ELR (cell line): ENCODE measurements at regions not wholly inside any gene's neighbourhood (a gene's known extent, or its start where the extent isn't known, plus 50 kb on each side); places are given as distances from the start of the nearest gene placed in this dataset.

Experiments used
- DNase-seq: peaks from one replicate; pipeline ENCODE4 v3.0.0-alpha.2; 2015; ENCODE audit warnings: low read depth

GRCh38 chr22:47250995-47251765 is 488.7 kb downstream of the TBC1D22A start:
- no peak for DNase-seq

GRCh38 chr22:47249370-47249928 is 487.0 kb downstream of the TBC1D22A start:
- DNase-seq, result no peak

DNA sequence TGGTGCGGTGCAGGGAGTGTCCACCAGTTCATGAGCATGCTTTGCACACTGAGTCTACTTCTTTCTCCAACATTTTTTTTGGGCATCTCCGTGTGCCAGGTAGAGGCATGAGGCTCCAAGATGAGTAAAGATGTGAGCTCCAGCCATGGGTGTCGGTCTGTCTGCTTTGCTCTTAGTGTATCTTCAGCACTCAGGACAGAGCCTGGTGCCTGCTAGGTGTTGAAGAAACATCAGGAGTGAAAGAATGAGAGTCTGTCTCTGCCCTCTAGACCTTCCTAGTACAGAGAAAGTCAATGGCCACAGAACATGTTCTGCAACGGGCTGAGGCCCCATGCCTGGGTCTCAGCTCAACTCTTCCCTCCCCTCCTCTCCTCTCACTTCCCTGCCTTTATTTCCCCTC is 486.5 kb downstream of the TBC1D22A start:
- no peak for DNase-seq

GRCh38 chr22:47247579-47248240 is 485.3 kb downstream of the TBC1D22A start:
- no peak for DNase-seq

DNA sequence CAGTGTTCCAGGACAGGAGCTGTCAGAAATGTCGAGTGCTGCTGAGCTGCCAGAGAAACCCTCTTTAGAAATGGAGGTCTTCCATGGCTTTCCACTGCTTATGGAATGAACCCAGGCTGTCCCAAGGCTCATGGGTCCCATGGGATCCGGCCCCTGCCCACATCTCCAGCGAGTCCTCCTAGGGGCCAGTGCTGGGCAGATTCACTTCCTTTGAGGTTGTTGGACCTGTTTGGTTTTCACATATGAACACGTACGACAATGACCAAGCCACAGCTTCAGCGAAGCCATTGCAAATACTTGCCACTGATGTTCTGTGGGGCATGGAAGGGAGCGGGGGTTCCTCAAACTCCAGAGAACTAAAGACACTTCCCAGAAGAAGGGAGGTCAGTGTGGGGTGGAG is 483.3 kb downstream of the TBC1D22A start:
- no peak for DNase-seq

GRCh38 chr22:47245286-47245685 is 482.8 kb downstream of the TBC1D22A start:
- DNase-seq, result no peak

DNA sequence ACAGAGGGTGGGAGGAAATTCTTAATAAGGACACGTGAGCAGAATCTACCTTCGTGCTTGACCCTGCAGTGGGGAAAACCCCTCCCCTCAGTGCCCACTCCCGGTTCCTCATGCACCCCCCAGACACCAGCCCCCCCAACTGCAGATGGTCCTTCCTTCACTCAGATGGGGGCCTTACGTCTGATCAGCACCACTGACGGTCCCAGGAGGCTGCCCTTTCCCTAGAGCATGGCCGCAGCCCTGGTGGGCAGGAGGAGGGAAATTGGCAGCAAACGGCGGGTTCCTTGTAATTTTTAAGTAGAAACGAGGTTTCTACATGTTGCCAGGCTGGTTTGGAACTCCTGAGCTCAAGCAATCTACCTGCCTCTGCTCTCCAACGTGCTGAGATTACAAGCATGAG is 477.7 kb downstream of the TBC1D22A start:
- DNase-seq, result no peak

GRCh38 chr22:47239474-47239860 is 477.0 kb downstream of the TBC1D22A start:
- no peak for DNase-seq

DNA sequence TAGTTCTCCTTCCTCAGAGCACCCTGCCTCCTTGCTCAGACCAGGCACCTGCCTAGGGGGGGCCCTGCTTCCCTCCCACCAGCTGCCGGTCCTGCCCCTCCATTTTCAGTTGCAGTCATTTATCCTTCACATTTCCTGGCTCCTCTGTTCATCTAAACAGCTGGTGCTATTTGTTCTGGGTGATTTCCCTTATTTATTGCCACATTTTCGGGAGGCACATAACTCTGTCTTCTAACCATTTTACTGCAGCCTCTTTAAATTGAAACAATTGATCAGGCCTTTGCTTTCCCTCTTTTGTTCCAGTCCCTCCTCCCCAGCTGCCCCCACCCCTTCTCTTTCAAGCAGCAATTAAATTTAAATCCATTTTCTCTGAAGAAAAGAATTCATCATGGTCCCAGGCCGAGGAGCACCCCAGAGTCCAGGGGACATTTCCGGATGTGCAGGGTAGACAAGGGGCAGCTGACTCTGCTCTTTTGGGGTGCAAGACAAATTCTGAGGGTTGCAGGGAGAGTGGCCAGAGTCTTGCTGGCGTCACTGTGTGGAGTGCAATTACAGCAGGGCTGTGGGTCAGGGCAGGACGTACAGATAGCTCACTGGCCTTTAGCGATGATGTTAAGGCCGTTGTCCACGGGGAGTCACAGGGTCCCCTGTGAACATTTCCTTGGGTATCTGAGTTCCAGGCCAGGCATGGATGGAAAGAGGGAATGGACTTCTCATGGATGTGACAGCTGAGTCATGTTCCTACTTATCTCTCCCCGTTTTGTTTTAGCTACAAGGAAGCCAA is 476.4 kb downstream of the TBC1D22A start:
- no peak for DNase-seq

- DNase-seq, result no peak
Measured at GRCh38 chr22:47237890-47238480, 475.5 kb downstream of the TBC1D22A start.

GRCh38 chr22:47236718-47237117 is 474.3 kb downstream of the TBC1D22A start:
- DNase-seq, result no peak

DNA sequence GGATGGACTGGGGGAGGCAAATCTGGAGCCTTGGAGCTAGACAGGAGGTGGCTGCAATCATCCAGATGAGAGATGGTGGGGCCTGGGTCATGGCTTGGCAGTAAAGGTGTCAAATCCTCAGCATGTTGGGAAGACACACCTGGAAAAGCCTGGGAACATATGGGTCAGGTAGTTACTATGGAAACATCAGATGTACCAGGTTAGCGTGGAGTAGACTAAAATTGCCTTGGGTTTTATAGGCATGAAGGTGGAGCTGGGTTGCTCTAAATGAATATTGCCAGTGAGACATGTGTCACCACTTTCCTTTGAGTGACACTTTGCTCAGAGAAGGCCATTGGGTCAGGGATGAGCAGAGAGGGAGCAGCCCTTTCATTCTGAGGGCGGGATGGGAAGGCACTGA is 473.7 kb downstream of the TBC1D22A start:
- no peak for DNase-seq

- DNase-seq, result no peak
Measured at GRCh38 chr22:47233316-47234243, 471.1 kb downstream of the TBC1D22A start.

DNA sequence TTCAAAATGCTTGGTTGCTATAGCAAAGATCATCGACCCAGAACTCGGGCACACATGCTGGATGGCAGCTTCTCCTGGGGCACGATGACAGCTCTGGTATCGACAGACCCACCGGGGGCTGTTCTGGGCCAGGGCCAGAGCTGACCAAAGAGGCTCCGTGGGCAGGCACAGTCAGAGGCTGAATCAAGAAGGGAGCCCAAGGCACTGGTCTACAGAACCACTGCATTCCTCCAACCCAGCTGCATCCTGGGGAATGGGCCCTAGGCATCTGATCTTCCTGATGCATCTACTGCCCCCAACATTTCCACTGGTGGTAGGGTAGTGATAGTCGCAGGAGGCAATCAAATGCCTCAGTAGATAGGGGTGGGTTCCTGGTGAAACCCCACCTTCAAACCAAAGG is 470.3 kb downstream of the TBC1D22A start:
- no peak for DNase-seq

- no peak for DNase-seq
Measured at GRCh38 chr22:47232197-47232596, 469.7 kb downstream of the TBC1D22A start.

- no peak for DNase-seq
Measured at GRCh38 chr22:47231759-47232158, 469.3 kb downstream of the TBC1D22A start.

DNA sequence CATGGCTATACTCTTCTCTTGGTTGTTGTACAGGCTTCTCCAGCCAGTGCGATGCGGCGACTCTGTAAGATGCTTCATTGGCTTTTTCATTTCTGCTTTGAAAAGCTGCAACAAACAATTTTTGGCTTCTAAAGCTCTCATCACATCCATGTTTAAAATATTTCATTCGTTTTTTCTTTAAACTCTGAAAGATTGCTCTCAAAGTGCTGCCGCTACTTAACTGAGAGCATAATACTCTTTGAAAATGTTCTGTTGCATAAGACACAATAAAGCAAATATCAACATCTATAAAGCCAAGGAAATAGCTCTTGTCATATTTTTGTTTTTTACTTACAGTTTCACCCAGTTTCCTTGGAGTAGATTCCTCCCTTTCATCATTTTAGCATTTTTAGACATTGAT is 468.3 kb downstream of the TBC1D22A start:
- no peak for DNase-seq

GRCh38 chr22:47230251-47230650 is 467.8 kb downstream of the TBC1D22A start:
- no peak for DNase-seq

DNA sequence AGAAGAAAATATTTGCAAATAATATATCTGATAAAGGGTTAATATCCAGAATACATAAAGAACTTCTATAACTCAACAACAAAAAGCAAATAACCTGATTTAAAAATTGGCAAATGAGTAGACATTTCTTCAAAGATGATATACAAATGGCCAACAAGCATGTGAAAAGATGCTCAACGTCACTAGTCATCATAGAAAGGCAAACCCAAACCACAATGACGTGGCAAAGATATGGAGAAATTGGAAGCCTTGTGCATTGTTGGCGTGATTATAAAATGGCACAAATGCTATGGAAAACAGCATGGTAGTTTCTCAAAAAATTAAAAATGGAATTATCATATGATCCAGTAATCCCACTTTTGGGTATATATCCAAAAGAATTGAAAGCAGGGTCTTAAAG is 466.3 kb downstream of the TBC1D22A start:
- DNase-seq, result no peak

- no peak for DNase-seq
Measured at GRCh38 chr22:47225931-47226633, 463.6 kb downstream of the TBC1D22A start.
